Right renal pelvis (tissue), 4 donors: ENCODE measurements at regions not wholly inside any gene's neighbourhood (a gene's known extent, or its start where the extent isn't known, plus 50 kb on each side); places are given as distances from the start of the nearest gene placed in this dataset.

Experiments
- DNase-seq, 4 donors: peaks; one replicate each; pipeline ENCODE4 v3.0.0-alpha.2; 2013; ENCODE audit warnings: low read depth in 4 of 4, low spot score in 3 of 4, missing footprints in 1 of 4

GRCh38 chrX:7240929-7241328 is 93.0 kb upstream of the PUDP start:
- DNase-seq: no peak

- no peak for DNase-seq
These were observed 87.1 kb upstream of the PUDP start for GRCh38 chrX:7235071-7235470.

GRCh38 chrX:7233580-7234406 is 85.8 kb upstream of the PUDP start:
- no peak for DNase-seq

- no peak for DNase-seq
These were observed 80.3 kb upstream of the PUDP start for GRCh38 chrX:7228226-7228625.

- DNase-seq: no peak
These were observed 77.4 kb upstream of the PUDP start for GRCh38 chrX:7225338-7225737.

GRCh38 chrX:7223271-7223670 is 75.3 kb upstream of the PUDP start:
- DNase-seq: no peak

GRCh38 chrX:7220121-7220520 is 72.2 kb upstream of the PUDP start:
- no peak for DNase-seq

- no peak for DNase-seq
These were observed 71.3 kb upstream of the PUDP start for GRCh38 chrX:7219153-7219705.

- no peak for DNase-seq
These were observed 70.6 kb upstream of the PUDP start for GRCh38 chrX:7218321-7219152.

- DNase-seq: no peak
These were observed 69.1 kb upstream of the PUDP start for GRCh38 chrX:7216981-7217587.

- DNase-seq: no peak
These were observed 67.9 kb upstream of the PUDP start for GRCh38 chrX:7215842-7216241.

GRCh38 chrX:7214251-7214650 is 66.3 kb upstream of the PUDP start:
- no peak for DNase-seq

GRCh38 chrX:7205037-7205577 is 57.2 kb upstream of the PUDP start:
- DNase-seq: no peak

GRCh38 chrX:7204619-7205018 is 56.7 kb upstream of the PUDP start:
- DNase-seq: no peak

- no peak for DNase-seq
These were observed 54.3 kb upstream of the PUDP start for GRCh38 chrX:7202206-7202605.

GRCh38 chrX:7201496-7201895 is 53.5 kb upstream of the PUDP start:
- DNase-seq: no peak

GRCh38 chrX:7198499-7198898 is 50.5 kb upstream of the PUDP start:
- DNase-seq: no peak
